Right renal pelvis (tissue), 4 donors: ENCODE measurements at regions not wholly inside any gene's neighbourhood (a gene's known extent, or its start where the extent isn't known, plus 50 kb on each side); places are given as distances from the start of the nearest gene placed in this dataset.
"Not testable (repeated sequence)": the region's sequence is repeated elsewhere in the genome, so short reads cannot be mapped to it uniquely, and the experiment has no call there.

Source experiments
- DNase-seq, 4 donors: peaks; one replicate each; pipeline ENCODE4 v3.0.0-alpha.2; 2013; ENCODE audit warnings: low read depth in 4 of 4, low spot score in 3 of 4, missing footprints in 1 of 4

DNA sequence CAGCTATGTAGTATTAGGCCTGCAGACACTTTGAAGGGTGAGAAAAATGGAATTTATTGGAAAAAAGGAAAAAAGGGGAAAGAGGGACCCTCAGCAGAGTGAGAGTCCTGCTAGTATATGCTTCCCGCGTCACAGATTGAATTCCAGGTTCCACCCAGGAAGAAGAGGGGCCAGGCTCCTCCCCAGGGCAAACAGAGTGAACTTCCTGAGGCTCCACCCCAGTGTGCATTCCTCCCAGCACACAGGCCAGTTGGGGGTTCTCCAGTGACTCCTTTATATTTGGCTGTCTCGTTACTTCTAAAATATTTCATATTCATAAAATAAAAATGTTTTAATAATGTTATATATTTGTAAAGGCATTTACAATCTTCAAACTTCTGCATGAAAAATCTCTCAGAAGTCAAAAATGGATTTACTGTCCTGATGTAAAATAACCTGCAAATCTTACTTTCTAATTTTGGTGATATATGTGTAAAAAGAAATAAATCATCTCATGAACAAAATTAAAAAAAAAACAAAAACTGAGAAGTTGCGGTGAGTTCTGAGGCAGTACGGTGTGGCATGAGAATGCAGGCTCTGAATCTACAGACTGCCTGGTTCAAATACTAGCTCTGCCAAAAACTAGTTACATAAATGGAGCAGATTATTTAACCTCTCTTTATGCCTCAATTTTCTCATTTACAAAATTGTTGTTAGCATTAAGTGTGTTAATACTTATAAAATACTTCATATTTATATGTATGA is 175.8 kb upstream of the P2RY1 start:
- no peak for DNase-seq

DNA sequence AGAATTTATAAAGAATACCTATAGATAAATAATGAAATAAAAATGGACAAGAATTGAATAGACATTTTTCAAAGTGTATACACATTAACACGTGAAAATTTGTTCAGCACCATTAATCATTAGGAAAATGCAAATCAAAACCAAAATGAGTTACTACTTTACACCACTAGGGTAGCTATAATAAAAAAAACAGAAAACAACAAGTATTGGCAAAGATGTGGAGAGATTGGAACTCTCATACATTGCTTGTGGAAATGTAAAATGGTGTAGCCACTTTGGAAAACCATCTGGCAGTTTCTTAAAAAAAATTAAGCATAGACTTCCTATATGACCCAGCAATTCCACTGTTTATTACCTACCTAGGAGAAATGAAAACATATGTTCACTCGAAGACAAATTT is 172.8 kb upstream of the P2RY1 start:
- no peak for DNase-seq

DNA sequence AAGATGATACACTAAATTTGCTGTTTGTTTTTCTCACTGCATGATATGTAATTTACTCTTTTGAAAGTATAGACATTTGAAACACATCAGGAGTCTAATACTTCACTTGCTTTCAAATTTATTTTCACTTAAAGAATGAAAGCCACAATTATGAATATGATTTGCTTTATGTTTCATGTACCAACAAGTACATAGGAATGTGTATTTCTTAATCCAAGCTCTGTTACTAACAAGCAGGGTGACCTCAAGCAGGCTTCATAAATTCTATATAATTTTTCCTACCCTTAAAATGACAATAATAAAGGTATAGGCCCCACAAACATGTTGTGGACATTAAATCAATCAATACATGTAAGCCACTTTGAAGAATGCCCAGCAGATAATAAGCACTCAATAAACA is 170.2 kb upstream of the P2RY1 start:
- no peak for DNase-seq

DNA sequence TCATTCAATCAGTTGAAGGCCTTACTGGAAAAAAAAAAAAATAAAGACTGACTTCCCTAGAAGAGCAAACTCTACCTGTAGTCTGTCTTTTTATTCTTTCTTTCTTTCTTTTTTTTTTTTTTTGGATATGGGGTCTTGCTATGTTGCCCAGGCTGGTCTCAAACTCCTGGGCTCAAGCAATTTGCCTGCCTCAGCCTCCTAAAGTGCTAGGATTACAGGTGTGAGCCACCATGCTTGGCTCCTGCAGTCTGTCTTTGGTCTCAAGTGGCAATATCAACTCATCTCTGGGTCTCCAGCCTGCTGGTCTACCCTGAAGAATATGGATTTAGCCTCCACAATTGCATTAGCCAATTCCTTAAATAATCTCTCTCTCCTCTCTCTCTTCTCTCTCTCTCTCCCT is 167.7 kb upstream of the P2RY1 start:
- DNase-seq, result no peak

DNA sequence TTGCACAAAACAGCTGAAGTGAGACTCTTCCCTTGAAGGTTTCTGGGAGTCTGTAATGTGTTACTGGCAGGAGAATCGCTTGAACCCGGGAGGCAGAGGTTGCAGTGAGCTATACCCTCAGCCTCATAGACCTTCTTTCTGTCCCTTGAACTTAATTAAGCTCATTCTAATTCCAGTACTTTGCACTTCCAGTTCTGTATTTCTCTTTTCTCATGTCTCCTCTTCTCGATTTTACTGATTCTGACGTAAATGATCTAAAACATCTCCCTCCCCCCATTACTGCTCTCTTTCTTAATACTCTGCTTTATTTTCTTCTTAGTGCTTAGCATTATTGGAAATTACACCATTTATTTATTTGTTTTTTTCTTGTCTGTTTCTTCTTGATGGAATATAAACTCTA is 165.4 kb upstream of the P2RY1 start:
- no peak for DNase-seq

DNA sequence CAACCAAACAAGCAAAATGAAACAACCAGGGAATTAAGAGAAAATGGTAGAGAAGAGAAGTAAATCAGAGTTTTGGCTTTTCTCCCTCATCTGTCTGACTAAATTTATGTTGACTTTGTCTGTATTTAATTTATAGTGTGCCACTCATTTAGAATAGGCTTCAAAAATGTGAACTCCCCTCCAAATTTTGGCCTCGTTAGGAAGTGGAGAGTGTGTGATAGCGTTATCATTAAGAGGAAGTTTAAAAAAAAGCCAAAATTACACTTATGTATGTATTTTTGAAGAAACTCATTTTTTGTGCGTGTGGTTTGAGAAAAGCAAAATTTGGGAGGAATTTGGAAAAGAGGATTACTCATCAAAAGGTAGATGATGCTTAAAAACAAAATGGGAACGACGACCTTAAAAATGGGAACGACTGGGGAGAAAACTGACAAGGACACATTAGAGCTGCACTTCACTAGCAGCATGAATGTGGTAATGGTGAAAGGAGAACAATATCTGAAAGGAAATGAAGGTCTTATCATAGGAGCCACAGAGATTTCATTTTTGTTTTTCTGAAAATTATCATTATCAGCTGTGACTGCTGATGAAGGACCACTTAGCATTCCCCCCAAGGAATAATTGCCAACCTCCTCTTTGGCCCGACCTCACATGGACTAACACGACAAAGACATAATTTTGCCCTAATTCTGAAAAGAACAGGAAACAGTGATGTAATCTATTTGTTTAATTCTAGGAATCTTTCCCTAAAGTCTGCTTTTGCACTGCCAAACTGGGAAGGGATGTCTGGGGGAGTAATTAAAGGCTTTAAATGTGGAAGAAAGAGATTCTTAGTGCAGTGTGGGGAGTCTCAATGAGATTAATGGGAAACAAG is 163.2 kb upstream of the P2RY1 start:
- DNase-seq, result no peak

DNA sequence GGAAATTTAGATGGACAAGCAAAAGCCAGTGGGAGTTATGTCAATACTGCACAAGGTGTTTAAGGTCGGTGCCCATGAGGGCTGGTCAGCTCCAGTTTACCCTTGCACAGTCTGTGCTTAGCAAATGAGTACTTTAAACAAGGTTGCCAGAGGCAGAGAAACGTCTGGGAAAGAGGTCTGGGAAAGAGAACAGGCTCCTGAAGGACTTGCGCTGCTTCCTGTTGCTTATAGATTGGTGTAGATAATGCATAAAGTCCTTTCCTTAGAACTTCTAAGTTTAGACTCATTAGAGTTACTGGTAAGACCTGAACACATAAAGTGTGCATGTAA is 162.6 kb upstream of the P2RY1 start:
- no peak for DNase-seq

DNA sequence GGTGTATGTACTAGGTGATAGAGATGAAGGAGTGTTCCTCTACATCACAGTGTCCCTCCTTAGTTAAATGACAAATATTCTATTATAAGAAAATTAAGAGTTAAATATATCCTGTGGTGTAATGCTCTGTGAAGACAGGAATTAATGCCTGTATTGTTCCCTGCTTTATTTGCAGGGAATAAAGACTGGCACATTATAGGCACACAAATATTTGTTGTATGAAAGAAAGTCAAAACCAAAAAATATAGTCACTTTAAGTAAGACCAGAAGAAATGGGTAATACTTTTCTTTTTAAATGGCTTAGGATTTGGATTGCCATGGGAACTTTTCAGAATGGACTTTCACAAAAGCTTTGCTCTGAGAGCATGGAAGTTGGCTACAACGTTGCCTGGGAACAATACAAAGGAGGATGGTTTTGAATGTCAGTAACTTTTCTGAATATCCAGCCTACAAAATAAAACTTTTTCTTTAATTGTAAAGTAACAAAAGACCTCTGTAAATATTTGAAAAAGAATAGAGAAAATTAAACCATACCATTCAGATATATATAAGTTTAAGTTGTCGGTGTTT is 158.0 kb upstream of the P2RY1 start:
- DNase-seq, result no peak

DNA sequence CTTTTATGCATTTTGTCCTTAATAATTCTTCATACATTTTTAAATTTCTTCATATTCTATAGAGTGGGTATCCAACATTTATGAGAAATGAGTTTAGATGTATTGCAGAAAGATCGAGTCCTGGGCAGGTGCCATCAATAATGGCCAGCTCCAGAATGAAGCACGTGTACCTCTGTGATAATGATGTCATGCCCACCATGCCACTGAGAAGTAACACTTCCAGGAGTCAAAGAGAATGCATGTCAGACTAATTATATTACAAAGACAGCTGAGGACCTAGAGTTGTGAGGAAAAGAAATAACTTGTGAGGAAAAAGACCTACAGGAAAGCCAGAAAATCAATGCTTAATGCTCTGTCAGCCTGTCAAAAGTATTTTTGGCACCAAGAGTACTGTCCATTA is 157.4 kb upstream of the P2RY1 start:
- no peak for DNase-seq

DNA sequence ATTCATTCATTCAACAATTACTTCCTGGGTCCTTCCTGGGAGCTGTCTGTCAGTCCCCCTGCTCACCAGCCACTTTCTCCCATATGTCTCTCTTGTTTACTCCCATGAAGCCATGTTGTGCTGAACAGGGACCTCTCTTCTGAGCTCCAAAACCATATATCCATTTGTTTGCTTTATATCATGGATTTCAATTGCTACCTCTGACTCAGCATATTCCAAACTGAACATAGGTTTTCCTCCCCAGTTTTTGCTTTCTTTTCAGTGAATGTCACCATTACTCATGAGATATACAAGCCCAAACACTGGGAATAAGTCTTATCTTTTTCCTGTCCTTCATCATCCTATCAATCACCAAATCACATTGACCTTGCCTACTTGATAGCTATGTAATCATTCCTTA is 152.5 kb upstream of the P2RY1 start:
- DNase-seq, result no peak

DNA sequence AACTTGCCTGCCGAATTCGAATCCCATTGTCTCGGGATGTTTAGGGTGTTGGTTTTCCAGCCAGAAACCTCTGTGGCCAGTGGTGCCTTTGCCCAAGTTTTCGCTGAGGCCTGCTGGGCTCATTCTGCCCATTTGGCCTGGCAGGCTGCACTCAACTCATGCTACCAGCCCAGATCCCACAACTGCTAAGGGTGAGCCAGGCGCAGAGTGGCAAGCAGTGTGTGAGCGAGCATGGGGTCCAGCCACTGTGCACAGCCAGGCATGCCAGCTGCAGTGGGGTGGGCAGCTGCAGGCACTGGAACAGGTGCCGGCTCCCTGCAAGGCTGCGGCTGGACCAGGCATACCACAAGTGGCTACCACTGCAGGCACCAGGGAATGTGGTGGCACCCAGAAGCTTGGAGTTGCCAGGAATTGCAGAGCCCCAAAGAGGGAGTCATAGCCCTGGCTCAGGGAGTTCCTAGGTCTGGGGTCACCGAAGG is 151.4 kb upstream of the P2RY1 start:
- DNase-seq, result no peak

DNA sequence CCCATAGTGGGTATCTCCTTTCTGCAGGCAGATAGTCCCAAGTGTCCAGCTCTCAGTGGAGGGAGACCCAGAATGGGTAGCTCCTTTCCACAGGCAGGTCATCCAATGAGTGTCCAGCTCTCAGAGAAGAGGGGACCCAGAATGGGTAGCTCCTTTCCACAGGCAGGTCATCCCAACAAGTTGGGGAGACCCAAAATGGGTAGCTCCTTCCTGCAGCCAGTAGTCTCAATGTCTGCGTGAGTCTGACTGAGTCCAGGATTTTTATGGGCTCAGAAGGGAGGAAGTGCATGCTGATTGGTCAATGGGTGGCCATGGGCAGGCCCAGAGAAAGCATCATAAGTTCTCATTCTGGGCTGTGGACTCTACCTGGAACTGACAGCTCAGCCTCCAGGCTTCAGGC is 150.7 kb upstream of the P2RY1 start:
- DNase-seq, result no peak

DNA sequence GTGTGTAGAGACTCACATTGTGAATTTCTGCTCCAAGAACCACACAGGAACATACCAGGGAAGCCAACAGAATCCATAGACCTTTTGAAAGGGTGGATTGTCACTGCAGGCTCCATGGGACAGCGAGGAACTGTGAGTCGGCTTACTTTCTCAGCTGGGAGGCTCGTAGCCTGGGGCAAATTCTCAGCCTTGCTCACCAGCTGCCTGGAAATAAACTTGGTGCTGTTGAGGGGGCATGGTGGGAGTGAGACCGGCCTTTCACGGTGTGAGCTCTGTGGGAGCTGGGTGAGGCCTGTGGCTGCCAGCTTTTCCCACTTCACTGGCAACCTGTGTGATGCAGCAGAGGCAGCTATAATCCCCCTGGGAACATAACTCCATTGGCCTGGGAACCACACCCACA is 146.6 kb upstream of the P2RY1 start:
- DNase-seq, result no peak

DNA sequence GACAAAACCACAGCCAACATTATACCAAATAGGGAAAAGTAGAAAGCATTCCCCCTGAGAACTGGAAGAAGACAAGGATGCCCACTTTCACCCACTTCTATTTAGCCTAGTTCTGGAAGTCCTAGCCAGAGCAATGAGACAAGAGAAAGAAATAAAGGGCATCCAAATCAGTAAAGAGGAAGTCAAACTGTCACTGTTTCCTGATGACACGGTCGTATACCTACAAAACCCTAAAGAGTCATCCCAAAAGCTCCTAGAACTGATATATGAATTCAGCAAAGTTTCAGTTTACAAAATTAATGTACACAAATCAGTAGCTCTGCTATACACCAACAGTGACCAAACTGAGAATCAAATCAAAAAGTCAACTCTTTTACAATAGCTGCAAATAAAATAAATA is 142.6 kb upstream of the P2RY1 start:
- not testable (repeated sequence) for DNase-seq

DNA sequence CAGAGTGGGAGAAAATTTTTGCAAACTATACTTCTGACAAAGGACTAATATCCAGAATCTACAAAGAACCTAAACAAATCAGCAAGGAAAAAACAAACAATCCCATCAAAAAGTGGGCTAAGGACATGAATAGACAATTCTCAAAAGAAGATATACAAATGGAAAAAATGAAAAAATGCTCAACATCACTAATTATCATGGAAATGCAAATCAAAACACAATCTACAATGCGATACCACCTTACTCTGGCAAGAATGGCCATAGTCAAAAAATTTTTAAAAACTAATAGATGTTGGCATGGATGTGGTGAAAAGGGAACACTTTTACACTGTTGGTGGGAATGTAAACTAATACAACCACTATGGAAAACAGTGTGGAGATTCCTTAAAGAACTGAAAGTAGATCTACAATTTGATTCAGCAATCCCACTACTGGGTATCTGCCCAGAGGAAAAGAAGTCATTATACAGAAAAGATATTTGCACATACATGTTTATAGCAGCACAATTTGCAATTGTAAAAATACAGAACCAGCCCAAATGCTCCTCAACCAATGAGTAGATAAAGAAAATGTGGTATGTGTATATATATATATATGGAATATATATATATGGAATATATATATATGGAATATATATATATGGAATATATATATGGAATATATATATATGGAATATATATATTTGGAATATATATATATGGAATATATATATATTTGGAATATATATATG is 141.2 kb upstream of the P2RY1 start:
- not testable (repeated sequence) for DNase-seq

DNA sequence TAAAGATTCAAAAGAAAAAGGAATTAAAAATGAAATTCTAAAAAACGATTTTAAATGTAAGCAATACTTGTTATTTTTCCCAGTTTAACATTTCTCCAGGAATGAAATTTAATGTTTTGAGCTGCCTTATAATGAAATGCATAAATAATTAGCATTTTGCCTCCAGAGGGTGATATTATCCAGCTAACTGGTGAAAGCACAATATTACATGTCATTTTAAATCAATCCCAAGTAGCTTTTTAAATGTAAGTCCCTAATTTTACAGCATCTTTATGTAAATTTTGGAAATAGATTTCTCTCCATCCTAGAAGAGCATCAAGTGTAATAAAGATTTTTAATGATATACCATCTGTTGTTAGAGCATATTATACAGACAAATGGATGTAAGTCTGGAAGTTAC is 139.1 kb upstream of the P2RY1 start:
- no peak for DNase-seq

DNA sequence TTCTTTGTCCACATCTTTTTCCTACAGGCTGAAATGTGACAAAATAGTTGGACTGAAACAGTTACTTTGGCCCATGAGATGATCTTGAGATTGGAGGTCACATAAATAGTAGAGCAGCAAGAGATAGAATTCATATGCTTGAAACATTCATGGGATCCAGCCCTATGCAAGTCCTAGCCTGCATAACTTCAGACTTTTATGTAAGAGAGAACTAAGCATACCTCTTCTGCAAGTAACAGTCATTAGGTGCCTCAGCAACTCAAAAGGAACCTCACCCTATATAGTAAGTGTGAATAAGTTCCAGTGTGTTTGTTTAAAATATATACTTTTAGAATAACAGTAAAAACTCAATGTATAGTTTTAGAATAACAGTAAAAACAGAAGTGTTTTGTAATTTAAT is 138.0 kb upstream of the P2RY1 start:
- no peak for DNase-seq

DNA sequence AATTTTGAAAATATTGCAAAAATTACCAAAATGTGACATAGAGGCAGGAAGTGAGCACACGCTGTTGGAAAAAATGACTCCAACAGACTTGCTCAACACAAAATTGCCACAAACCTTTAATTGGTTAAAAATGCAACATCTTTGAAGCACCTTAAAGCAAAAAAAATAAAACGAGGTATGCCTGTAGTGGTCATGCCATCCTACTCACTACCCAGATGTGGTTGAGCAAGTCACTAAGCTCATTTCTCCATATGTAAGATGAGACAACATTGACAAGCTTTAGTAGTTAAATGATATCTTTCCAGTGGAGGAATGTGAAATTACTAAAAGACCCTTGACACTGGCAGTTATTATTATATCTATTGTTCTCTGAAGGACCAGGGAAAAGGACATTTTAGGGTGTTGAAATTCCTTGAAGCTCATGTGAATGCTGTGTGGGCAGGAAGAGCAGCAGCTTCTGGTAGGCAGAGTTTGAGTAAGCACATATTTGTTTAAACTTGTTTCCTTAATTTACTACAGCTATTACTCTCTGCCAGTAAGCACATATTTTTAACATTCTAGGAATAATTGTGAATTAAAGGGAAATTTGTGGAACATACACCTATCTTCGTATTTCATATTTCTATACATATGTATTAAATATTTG is 131.6 kb upstream of the P2RY1 start:
- no peak for DNase-seq

DNA sequence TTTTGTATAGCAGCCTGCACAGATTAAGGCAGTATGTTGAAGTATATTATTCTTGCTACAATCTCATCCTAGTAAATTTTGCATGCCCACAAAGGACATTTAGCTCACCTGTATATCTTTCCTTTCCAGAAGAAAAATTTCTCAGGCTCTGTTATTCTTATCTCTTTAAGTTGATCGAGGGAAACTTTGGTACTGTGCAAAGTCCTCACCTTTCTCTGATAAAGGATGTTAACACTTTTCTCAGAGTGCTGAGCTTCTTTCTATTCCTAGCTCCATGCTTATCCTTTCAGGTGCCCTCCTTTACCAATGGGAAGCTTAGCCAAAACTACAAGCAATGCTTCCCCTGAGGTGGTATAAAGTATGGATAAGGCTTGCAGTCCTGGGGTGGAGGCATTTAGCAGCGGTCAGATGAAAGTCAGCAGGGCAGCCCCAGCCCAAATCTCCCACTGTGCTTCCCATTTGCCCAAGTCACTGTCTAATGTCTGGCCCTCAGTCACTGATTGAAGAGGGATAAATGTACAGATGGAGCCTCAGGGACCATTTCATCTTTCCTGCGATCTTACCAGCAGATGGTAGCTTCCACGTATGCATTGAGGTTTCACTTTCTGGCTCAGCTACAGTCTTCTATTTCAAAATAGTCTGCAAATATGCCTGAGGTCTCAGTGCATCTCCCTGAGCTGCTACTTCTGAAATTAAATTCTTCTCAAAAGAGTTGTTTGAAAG is 127.8 kb upstream of the P2RY1 start:
- no peak for DNase-seq

DNA sequence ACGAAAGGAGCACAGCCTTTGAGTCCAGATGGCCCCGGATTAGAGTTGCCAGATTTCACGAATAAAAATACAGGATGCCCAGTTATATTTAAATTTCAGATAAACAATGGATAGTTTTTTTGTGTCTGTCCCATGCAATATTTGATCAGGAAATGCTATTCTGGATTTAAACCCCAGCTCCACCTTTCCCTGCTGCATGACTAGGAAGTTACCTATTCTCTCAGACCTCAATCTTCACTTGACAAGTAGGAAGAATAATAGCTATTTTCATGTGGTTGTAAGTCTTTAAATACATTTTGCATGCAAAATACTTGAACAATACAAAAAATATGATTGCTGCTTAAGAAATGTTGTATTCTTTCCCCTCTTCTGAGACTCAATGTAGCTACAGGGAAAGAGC is 125.3 kb upstream of the P2RY1 start:
- DNase-seq, result no peak
